ENCODE measurements at regions not wholly inside any gene's neighbourhood (a gene's known extent, or its start where the extent isn't known, plus 50 kb on each side); places are given as distances from the start of the nearest gene placed in this dataset.

DNA sequence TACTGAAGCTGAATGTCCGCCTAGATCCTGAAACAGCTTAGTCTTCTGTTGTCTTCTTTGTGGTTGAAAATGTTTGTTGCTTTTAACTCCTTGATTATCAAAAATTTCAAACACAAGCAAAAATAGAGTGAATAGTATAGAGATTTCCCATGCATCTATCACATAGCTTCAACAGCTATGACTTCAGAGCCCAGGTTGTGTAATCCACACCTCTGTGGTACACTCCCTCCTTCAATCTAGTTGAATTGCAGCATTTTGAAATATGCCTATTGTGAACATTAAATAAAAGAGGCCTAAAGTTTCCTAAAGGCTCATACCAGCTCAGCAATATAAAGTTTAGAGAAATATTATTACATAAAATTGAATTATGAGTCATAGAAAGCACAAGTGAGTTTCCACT is 204.7 kb upstream of the HDAC9 start:
- TF ChIP-seq ETV6 (conservative IDR thresholded peaks at IDR 0.05 in 1 of 2, IDR thresholded peaks at IDR 0.05 in 1 of 2; ENCODE audit: borderline replicate concordance in 1 of 2, low read depth in 1 of 2) (no peak), CREB1 (IDR thresholded peaks at IDR 0.05; ENCODE audit: low read depth) (no peak), RAD21 (IDR thresholded peaks at IDR 0.05; ENCODE audit: insufficient read depth, low read depth, low read length) (no peak), BRCA1 (IDR thresholded peaks at IDR 0.05; ENCODE audit: low read depth, low read length) (no peak), EGR1 (IDR thresholded peaks at IDR 0.05; ENCODE audit: borderline replicate concordance in 1 of 2, low read depth in 2 of 2, low read length in 2 of 2) (no peak), GATAD2B (conservative IDR thresholded peaks at IDR 0.05; ENCODE audit: low read depth) (no peak), RFX5 (IDR thresholded peaks at IDR 0.05; ENCODE audit: low read depth, low read length) (no peak), CBFB (IDR thresholded peaks at IDR 0.05; ENCODE audit: low read depth) (no peak)
- TF ChIP-seq, protein P1, sequence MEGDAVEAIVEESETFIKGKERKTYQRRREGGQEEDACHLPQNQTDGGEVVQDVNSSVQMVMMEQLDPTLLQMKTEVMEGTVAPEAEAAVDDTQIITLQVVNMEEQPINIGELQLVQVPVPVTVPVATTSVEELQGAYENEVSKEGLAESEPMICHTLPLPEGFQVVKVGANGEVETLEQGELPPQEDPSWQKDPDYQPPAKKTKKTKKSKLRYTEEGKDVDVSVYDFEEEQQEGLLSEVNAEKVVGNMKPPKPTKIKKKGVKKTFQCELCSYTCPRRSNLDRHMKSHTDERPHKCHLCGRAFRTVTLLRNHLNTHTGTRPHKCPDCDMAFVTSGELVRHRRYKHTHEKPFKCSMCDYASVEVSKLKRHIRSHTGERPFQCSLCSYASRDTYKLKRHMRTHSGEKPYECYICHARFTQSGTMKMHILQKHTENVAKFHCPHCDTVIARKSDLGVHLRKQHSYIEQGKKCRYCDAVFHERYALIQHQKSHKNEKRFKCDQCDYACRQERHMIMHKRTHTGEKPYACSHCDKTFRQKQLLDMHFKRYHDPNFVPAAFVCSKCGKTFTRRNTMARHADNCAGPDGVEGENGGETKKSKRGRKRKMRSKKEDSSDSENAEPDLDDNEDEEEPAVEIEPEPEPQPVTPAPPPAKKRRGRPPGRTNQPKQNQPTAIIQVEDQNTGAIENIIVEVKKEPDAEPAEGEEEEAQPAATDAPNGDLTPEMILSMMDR (IDR thresholded peaks at IDR 0.05 in 2 of 3, conservative IDR thresholded peaks at IDR 0.05 in 1 of 3; ENCODE audit: control insufficient read depth in 2 of 3, extremely low read depth in 1 of 3, insufficient read depth in 1 of 3, low read depth in 3 of 3, low read length in 3 of 3) = no peak
- TF ChIP-seq, protein P2, sequence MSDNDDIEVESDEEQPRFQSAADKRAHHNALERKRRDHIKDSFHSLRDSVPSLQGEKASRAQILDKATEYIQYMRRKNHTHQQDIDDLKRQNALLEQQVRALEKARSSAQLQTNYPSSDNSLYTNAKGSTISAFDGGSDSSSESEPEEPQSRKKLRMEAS (IDR thresholded peaks at IDR 0.05; ENCODE audit: low read depth, low read length) = no peak
- TF ChIP-seq, protein P3, sequence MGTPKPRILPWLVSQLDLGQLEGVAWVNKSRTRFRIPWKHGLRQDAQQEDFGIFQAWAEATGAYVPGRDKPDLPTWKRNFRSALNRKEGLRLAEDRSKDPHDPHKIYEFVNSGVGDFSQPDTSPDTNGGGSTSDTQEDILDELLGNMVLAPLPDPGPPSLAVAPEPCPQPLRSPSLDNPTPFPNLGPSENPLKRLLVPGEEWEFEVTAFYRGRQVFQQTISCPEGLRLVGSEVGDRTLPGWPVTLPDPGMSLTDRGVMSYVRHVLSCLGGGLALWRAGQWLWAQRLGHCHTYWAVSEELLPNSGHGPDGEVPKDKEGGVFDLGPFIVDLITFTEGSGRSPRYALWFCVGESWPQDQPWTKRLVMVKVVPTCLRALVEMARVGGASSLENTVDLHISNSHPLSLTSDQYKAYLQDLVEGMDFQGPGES (IDR thresholded peaks at IDR 0.05) = no peak
